HG03439 (cell line): ENCODE measurements at regions not wholly inside any gene's neighbourhood (a gene's known extent, or its start where the extent isn't known, plus 50 kb on each side); places are given as distances from the start of the nearest gene placed in this dataset.
"Not testable (repeated sequence)": the region's sequence is repeated elsewhere in the genome, so short reads cannot be mapped to it uniquely, and the experiment has no call there.

Source experiments
- ATAC-seq: cut with Tn5 transposase; IDR thresholded peaks from one replicate; pipeline ENCODE4 v1.9.1; 2021; ENCODE audit warnings: mild to moderate bottlenecking, moderate library complexity; ENCODE audit not compliant: unreplicated experiment

DNA sequence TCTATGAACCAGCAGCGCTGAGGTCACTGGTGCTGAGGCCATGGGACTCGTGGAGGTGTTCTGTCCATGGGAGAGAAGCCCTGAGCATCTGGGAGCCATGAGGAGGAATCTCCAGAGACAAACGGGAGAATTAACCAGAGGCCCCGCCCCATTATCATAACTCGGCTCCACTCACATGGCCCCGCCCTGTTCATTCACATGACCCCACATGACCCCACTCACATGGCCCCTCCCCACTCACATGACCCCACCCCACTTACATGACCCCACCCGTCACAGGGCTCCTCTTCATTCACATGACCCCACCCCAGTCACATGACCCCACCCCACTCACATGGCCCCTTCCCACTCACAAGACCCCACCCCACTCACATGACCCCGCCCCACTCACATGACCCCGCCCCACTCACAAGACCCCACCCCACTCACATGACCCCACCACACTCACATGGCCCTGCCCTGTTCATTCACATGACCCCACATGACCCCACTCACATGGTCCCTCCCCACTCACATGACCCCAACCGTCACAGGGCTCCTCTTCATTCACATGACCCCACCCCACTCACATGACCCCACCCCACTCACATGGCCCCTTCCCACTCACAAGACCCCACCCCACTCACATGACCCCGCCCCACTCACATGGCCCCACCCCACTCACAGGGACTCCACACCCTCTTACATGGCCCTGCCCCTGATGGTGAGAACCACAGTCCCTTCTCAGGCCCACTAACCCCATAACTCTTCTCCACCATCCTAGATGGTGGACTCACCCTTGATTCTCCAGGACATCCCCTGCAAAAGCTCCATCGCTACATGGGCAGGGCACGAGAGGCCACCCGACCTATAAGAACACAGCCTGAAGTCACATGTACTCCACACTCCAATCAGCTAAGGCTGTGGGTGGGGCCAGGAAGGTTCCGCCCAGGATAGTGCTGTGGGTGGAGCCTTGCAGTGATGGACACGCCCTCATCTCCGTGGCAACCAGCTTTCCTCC is 151.1 kb upstream of the SFSWAP start:
- ATAC-seq, result no peak

DNA sequence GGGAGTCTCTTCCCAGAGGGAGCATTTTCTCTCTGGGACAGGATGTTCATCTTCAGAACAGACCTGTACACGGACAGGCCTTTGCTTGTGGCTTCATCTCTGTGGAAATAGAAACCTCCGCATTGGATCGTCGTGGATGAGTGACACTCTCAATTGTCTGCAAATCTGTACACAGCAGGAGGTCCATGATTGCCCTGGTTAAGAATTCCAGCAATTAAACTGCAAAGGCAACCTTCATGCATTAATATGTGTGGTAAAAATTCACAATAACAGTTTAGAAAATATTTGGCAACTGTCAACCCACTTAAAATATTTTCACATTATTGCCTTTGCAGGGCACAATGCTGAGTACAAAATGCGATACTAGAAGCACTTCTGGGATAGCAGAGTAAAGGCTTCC is 149.8 kb upstream of the SFSWAP start:
- no peak for ATAC-seq

DNA sequence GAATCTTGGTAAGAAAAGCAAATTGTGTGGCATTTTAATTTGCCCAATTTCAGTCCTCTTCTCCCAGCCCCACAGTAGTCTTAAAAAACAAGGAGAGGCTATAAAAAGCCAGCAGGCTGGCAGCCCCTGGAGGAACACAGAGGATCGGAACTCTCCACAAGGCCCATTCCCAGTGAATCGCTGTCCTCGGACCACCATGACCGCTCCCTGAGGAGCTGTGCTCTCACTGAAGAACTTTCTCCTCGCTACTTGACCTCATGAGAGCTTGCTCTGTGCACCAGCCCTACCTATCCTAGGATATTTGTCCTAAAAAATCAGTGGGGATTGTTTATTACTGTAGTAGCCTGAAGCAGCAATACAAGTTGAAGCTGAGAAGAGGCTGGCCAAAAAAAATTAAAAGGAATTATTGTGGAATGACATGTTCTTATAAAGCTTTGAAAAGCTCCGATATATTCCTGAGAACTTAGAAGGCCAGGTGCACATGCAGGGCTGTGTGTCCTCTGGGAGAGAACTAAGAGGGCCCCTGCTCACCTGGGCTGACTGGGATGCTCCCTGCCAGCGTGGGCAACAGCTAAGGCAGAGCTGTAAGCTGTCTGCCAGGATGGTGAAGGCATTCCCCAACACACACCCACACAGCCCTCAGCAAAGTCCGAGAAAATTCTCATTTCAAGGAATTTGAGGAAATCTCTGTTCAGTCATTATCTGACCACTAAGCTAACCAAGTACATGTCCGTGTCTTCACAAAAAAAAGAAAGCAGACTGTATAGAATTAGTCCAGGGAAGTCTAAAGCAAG is 148.8 kb upstream of the SFSWAP start:
- ATAC-seq, result no peak

DNA sequence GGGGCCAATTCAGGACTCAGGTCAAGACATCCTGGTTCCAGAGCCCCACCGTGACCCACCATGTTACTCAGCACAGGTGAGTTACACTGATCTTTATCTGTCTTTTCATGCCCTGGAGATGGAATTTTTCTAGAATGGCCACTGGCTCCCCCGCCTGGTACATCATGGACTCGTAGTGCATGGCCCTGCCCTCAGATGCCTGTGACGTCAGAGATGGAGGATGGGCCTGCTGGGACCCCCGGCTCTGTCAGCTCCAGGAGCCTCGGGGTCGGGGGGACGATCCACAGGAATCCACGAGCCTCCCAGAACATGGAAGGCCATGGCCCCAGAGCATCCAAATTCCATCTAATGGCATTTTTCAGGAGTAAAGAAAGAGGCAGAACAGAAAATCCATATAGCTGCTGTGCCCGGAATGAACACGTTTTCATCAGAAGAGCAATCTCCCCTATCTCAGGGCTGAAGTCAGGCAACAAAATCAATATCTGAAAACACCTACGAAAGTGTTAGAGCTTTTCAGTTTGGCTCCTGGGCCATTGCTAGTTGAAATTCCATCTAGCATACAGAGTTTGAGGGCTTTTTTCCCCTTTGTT is 146.7 kb upstream of the SFSWAP start:
- ATAC-seq, result not testable (repeated sequence)

DNA sequence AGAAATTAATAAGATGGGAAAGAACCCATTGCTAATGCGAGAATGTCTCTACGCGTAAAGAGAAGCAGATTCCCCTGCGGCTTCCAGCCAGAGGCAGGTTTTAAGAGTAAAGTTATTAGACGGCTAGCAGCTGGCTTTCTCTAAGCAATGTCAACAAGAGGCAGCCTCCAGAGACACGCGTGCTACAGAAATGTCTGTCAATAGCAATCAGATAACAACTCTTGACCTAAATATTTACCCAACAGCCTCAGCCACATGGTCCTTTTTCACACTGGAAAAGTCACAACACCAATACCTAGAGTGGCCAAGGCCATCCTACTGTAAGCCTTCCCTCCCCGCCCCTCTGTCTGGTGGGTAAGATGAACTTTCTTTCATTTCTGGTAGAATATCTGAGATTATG is 146.0 kb upstream of the SFSWAP start:
- ATAC-seq, result no peak

DNA sequence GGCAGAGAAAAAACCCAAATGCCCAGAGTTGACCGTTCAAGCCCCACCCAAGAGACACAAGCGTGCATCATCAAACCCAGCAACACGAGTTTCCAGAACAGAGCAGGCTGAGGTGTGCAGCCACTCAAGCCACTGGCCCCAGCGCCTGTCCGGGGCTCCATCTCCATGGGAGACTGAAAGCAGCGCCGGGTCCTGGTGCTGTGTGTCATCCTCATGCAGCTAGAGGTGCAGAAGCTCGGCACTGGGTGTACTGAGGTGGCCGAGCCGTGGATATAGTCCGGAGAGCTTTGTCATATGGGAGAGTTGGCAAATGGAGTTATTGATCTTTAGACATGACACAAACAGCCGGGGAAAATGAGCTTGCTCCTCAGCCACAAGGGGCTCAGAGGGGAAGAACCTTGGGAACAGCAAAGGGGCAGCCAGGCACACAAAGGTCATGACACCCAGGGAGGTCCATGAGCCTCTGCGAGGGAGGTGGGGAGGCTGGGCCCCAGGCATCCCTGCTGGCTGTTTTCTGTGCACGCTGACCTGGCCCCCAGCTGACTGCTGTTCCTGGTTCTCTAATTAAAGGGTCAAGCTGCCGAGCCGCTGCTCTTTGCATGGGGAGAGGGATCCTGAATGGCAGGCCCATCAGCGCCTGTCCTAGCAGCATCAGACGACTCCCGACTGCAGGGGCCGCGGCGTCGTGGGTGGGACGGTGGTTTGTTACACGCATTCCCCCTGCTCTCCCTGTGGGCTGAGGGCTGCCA is 145.4 kb upstream of the SFSWAP start:
- ATAC-seq, result no peak

DNA sequence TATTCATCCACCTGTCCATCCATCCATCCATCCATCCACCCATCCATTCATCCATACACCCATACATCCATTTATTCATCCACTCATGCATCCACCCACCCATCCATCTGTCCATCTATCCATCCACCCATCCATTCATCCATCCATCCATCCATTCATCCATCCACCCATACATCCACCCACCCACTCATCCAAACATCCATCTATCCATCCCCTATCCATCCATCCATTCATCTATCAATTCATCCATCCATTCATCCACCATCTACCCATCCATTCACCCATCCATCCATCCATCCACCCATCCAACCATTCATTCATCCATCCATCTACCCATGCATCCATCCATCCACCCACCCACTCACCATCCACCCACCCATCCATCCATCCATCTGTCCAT is 142.6 kb upstream of the SFSWAP start:
- no peak for ATAC-seq

DNA sequence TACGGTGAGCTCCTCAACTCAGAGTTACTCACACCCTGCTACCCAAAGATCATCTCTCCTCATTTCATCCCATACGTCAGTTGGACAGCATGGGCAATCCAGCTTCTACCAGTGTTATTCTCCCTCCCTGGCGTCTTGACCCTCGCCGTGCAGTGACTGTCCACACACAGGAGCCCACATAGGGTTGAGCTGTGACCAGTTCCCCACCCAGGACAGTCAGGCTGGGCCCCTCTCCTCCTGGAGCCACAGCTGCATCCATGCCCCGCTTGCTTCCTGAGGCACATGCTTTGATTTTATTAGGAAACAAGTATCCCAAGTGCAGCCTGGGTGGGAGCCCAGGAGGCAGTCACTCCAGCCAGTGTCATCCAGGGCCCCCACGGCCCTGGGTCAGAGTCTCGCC is 140.3 kb upstream of the SFSWAP start:
- ATAC-seq, result no peak

DNA sequence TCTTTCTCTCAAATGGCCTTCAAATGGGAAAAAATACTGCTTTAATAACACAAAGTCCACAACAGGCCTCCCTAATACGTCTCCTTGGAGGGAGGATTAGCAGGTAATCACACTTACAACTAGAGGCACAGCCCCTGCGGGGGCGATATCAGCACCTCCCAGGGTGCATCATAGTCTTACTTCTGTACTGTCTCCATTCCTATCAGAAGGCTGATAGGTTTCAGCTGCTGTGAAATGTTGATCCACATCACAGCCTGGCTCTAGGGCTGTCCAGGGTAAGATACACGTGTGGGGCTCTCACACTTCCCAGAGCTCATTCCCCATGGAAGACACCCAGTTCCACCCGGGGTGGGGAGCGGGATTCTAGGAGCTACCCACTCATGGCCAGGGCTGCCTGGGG is 139.1 kb upstream of the SFSWAP start:
- ATAC-seq, result no peak

DNA sequence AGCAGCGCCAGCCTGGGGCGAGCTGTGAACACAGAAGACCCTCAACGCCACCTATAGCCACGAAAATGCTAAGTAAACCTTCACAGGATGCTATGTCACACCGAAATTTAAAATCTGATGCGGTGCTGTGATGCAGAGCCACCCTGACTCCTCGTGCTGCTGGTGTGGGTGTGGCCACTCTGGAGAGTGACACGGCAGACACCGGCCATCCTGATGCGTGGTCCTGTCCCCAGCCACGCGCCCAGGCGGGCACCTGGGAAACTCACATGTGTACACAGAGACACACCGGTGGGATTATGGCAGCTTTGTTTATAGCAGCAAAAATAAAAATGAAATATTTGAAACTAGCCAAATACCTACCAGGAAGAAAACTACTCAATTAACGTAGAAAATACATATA is 138.3 kb upstream of the SFSWAP start:
- no peak for ATAC-seq

DNA sequence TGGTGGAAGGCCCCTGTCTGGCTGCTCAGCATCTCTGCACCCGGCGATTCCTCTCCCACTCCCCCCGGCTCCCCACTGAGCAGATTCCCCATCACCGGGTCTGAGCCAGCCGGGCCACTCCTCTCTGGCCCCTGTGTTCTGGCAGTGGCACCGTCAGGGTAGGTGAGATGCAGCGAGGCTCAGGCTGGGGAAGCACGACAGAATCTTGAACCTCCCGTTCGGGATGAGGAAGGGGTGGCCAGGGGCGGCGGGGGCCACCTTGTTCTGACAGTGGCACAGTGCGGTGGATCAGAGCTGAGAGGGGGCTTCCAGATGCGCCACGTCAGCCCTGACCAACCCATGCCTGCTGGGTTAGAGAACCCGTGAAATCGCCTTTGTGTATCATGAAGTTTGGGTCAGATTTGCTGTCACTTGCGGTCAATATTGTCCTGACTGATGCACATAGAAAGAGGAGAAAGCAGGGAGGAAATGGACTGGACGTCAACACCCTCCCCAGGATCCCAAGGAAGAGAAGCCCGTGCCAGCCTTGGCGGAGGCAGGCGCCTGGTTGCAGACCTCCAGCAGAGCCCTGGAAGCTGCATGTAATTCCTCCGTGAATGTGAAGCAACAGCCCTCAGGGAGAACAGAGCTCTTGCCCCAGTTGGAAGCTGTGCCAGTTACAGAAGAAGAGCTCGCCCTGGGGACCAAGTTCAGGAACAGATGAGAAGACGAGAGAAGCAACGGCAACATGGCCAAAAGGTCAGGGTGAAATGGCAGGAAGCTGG is 137.1 kb upstream of the SFSWAP start:
- ATAC-seq, result no peak

DNA sequence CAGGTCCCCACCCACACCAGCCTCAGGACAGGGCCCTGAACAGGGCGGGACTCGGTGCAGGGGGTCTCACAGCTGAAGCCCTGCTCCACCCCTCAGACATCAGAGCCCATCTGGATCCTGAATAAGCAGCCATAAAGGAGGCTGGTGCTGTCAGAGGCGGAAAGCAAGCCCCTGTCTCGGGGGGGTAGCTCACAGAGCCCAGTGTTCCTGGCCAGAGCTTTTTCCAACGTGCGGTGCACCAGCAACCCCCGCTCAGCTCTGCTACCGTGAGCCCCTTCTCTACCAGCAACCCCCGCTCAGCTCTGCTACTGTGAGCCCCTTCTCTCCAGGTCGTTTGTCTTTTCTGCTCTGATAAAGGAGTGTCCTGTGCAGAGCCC is 136.5 kb upstream of the SFSWAP start:
- ATAC-seq, result no peak

DNA sequence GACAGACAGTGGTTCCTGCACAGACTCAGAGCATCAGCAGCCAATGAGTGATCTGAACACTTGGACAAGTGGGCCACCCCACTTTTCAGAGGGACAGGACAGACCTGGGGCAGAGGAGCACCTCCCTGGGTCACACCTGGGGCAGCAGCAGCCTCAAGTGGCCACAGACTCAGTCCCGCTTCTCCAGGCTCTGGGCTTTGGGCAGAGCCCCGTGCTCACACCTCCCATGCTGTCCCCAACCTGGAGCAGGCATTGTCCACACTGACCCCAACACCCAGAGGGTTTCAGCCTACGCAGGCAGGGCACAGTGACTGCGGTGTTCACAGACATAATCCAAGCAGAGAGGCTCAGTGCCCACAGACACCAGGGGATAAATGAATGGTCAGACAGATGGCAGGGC is 135.5 kb upstream of the SFSWAP start:
- ATAC-seq, result no peak

DNA sequence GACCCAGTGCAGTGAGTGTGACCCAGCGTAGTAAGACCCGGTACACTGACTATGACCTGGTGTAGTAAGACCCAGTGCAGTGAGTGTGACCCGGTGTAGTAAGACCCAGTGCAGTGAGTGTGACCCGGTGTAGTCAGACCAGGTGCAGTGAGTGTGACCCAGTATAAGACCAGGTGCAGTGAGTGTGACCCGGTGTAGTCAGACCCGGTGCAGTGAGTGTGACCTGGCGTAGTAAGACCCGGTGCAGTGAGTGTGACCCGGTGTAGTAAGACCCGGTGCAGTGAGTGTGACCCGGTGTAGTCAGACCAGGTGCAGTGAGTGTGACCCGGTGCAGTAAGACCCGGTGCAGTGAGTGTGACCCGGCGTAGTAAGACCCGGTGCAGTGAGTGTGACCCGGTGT is 134.2 kb upstream of the SFSWAP start:
- ATAC-seq, result not testable (repeated sequence)

DNA sequence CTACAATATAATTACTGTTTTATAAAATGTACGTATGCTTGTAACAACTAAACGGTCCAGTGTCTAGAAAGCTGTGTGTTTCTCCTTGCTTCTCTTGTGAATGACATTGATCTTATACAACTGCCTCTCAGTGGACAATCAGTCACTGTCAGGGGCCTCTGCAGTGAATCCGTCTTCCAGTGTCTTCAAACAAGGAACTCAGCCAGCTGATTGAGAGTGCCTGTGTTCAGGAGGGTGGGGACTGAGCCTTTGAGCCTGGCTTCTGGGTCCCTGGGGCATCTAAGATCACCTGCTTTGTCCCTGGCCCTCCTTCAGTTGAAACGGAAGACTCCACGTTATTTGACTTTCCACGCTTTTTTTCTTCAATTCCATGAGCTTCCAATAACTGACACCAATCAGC is 133.1 kb upstream of the SFSWAP start:
- no peak for ATAC-seq

DNA sequence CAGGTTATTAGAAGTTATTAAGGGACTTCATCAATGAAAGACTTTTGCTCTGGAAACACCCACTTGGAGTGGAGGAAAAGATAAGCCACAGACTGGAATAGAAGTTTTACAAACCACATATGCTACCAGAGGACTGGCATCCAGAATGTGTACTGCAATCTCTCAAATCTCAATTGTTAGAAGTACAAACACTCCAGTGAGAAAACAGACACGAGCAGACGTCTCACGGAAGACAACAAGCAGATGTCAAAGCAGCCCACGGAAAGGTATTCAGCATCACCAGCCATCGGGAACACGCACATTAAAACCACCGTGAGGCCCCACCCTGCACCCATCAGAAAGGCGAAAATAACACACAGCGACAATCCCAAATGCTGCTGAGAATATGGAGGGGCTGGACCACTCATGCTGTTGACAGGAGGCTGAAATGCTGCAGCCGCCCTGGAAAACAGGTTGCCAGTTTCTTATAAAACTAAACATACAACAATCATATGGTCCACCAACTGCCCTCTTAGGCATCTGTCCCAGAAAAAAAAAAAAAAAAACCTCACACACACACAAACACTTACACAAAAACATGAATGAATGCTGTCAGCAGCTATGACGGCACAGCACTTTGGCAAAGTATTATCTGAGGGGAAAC is 131.9 kb upstream of the SFSWAP start:
- ATAC-seq, result no peak

DNA sequence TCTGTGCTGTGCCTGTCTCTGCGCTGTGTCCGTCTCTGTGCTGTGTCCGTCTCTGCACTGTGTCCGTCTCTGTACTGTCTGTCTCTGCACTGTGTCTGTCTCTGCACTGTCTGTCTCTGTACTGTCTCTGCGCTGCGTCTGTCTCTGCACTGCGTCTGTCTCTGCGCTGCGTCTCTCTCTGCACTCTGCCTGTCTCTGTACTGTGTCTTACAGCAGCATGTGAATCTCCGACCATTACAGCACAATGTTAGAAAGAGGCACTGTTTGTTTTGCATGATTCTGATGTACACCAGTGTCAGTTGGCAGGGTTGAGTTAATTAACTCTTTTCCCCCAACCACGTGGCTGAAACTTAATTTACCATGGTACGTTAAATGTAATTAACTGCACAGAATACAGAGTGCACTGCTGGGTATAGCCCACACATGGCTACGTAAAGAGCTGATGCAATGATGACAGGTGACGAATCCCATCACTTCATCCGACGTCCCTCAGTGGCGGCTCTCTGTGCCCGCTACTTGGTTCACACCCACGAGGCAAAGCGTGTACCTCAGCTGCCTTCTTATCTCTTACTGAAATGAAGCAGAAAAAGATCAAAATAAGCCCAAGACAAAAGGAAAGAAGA is 127.7 kb upstream of the SFSWAP start:
- ATAC-seq, result no peak

DNA sequence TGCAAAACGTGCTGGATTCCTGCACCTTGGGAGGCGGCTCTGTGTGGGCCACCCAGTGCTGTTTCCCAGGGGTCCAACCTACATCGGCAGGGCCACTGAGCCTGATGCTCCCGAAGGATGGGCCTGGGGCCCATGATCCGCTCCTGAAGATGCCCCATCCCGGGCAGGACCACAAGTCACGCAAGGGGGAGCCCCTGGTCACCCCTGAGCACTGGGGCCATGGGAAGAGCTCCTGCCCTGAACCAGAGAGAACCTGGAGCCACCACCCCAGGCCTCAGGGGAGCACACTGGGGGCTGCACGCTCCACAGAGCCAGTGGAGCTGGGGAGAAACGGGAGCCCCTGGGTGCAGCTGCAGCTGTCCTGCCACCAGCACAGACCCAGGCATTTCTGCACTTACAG is 124.6 kb upstream of the SFSWAP start:
- no peak for ATAC-seq

DNA sequence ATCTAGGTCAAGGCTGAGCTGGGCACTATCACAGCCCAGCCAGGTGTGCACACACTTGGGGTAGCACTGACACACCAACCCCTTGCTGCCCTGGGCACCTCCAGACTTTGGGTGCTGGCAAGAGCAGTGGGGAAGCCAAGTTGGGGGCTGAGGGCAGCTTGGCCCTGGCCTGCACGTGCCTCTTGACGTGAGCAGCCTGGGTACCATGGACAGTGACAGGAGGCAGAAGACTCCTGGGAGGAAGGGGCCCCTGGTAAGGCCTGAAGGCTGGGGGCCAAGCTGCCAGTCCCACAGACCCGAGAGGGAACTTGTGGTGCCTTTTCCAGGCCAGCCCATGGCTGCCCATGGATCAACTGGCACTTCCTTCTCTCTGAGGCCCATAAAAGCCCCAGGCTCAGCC is 124.1 kb upstream of the SFSWAP start:
- ATAC-seq, result no peak
